IPS-18a (cell line): ENCODE measurements at regions not wholly inside any gene's neighbourhood (a gene's known extent, or its start where the extent isn't known, plus 50 kb on each side); places are given as distances from the start of the nearest gene placed in this dataset.

ENCODE experiments used
- H3K27ac ChIP-seq: one replicate; pipeline ENCODE4 v1.5.1; 2013; ENCODE audit warnings: low read length
- H3K27me3 ChIP-seq: one replicate; pipeline ENCODE4 v1.6.1; 2013; ENCODE audit warnings: mild to moderate bottlenecking, low read length; ENCODE audit not compliant: control insufficient read depth, insufficient read depth
- H3K36me3 ChIP-seq: one replicate; pipeline ENCODE4 v1.6.1; 2013; ENCODE audit warnings: low read depth, low read length; ENCODE audit not compliant: control insufficient read depth
- H3K4me1 ChIP-seq: one replicate; pipeline ENCODE4 v1.6.1; 2013; ENCODE audit warnings: low read depth, low read length; ENCODE audit not compliant: control insufficient read depth
- H3K4me3 ChIP-seq: one replicate; pipeline ENCODE4 v1.5.1; 2013; ENCODE audit warnings: low read length
- H3K9ac ChIP-seq: one replicate; pipeline ENCODE4 v1.6.1; 2013; ENCODE audit warnings: mild to moderate bottlenecking, low read length, moderate library complexity
- H3K9me3 ChIP-seq: one replicate; pipeline ENCODE4 v1.6.1; 2013; ENCODE audit warnings: low read depth, low read length; ENCODE audit not compliant: control insufficient read depth

DNA sequence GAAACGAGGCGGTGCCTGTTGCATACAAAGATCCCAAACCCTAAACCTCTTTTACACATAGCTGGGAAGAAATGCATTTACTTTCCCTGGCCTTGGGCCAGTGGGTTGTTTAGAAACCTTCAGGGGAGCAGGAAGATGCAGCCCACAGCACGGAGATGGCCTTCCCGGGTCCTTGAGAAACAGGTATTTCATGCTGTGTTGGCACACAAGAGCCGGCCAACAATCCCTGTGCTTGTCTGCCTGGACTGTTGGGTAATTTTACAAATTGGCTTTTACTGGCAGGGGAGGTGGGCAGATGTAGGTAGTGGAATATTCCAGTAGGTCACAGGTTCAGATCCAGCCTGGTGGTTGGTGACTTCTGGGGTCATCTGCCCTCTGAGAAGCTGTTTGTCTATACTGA, 148.0 kb downstream of the FOXL1 start:
- no peaks in the 10 kb centered on the region for H3K9me3 ChIP-seq
- no peaks in the 10 kb centered on the region for H3K36me3 ChIP-seq
- no peak overlapping the region for H3K4me3 ChIP-seq
- peaks cover 8% of the 10 kb centered on the region for H3K27me3 ChIP-seq
- H3K9ac ChIP-seq: no peak overlapping the region
- no peak overlapping the region for H3K27ac ChIP-seq
- no peaks in the 10 kb centered on the region for H3K4me1 ChIP-seq

DNA sequence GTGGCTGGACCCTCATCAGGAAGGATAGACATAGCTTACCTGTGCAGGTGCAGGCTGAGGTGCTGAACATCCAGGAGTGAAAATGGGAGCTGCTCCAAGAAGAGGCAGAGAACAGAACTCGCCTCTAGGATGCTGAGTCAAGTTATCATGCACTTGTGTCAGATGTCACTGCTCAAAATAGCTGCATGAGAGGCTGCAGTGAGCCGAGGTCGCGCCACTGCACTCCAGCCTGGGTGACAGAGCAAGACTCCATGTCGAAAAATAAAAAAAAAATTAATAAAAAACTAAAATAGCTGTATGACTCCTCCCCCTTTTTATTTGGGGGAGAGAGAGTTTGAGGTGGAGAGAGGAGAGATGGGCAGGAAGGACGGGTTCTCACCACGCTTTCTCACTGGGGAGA, 148.8 kb downstream of the FOXL1 start:
- Histone ChIP-seq H3K27ac (no peak overlapping the region), H3K4me3 (no peak overlapping the region), H3K9me3 (no peaks in the 10 kb centered on the region), H3K4me1 (no peaks in the 10 kb centered on the region), H3K36me3 (no peaks in the 10 kb centered on the region), H3K9ac (no peak overlapping the region), H3K27me3 (peaks cover 16% of the 10 kb centered on the region)

DNA sequence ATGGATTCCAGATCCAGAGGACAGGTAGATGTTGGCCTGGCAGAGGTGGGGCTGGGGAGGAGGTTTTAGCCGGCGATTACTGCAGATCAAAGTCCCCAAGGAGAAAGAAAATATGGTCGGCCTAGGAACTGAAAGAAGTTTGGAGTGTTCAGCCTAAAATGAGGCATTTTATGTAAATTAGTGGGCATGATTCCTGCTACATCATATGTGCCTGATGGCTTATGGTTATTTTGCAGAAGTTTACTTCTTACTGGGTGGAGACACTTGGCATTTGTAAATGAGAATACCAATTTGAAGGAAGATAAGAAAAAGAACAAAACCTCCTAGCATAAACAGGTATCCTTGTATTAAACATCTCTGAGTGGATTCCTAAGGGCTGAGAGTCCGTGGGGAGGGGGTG, 149.3 kb downstream of the FOXL1 start:
- H3K9ac ChIP-seq: no peak overlapping the region
- H3K4me1 ChIP-seq: peaks cover 2% of the 10 kb centered on the region
- peaks cover 21% of the 10 kb centered on the region for H3K27me3 ChIP-seq
- no peak overlapping the region for H3K27ac ChIP-seq
- H3K9me3 ChIP-seq: no peaks in the 10 kb centered on the region
- H3K4me3 ChIP-seq: no peak overlapping the region
- no peaks in the 10 kb centered on the region for H3K36me3 ChIP-seq

GRCh38 chr16:86729686-86730085, 151.3 kb downstream of the FOXL1 start:
- Histone ChIP-seq H3K9ac (no peak overlapping the region), H3K4me3 (no peak overlapping the region), H3K27me3 (peaks cover 37% of the 10 kb centered on the region), H3K27ac (no peak overlapping the region), H3K36me3 (no peaks in the 10 kb centered on the region), H3K9me3 (no peaks in the 10 kb centered on the region), H3K4me1 (peaks cover 22% of the 10 kb centered on the region)

- H3K4me3 ChIP-seq: no peak overlapping the region
- no peak overlapping the region for H3K27ac ChIP-seq
- peaks cover 37% of the 10 kb centered on the region for H3K27me3 ChIP-seq
- H3K4me1 ChIP-seq: peaks cover 26% of the 10 kb centered on the region
- H3K36me3 ChIP-seq: no peaks in the 10 kb centered on the region
- no peak overlapping the region for H3K9ac ChIP-seq
- no peaks in the 10 kb centered on the region for H3K9me3 ChIP-seq
These were observed 151.7 kb downstream of the FOXL1 start for GRCh38 chr16:86730086-86730485.

DNA sequence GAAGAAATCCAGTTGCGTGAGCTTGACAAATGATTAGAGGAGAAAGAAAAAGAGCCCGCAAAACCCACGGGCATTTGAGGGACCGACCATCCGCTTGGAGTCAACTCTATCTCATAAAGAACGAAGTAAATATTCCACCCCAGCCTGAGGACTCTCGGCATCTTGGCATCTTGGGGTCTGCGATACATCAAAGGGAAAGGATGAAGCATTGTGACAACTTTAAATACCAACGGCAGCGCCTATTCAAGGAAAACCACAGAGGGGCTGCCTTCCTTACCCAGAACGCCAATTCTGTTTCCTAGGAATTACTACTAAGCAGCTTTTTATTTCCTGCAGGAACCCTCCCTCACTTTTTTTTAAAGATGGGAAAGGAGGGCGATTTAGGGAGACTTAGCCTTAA, 152.2 kb downstream of the FOXL1 start:
- Histone ChIP-seq H3K9ac (no peak overlapping the region), H3K4me3 (no peak overlapping the region), H3K27ac (no peak overlapping the region), H3K4me1 (peaks cover 27% of the 10 kb centered on the region), H3K27me3 (peaks cover 37% of the 10 kb centered on the region), H3K9me3 (no peaks in the 10 kb centered on the region), H3K36me3 (no peaks in the 10 kb centered on the region)

DNA sequence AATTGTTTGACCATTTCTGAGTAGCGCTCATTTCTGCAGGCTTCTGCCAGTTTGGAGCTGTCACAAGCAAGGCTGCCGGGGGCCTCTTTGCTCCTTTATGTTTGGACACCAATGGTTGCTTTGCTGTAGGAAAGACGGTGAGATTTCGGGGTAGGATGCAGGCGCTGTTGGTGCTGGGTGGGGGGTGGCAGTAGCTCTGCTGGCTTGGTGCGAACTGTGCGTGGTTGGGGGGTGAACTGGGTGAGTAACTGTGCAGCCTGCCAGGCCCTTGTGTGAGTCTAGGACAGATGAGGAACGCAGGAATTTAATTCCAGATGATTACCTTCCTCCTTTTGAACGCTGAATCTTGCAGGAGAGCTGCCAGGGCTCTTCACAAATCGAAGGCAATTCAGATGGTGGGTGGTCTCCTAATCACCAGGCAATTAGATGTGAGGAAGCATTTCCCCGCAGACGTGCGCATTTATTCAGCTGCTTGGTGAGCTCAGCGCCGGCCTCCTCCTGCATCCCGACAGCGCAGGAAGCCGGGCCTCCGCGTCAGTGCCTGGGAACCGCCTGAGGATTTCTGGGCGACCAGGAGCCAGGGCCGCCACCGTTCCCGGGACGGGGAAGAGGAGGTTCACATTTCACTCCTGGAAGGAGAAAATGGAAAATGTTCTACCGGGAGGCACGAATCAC, 154.4 kb downstream of the FOXL1 start:
- Histone ChIP-seq H3K4me3 (peak overlapping the region; percentile 38), H3K27me3 (peaks cover 37% of the 10 kb centered on the region), H3K9ac (no peak overlapping the region), H3K27ac (no peak overlapping the region), H3K9me3 (no peaks in the 10 kb centered on the region), H3K4me1 (peaks cover 27% of the 10 kb centered on the region), H3K36me3 (no peaks in the 10 kb centered on the region)

- Histone ChIP-seq H3K36me3 (no peaks in the 10 kb centered on the region), H3K9ac (no peak overlapping the region), H3K27me3 (peaks cover 37% of the 10 kb centered on the region), H3K27ac (no peak overlapping the region), H3K4me1 (peaks cover 27% of the 10 kb centered on the region), H3K4me3 (peak overlapping the region; percentile 38), H3K9me3 (no peaks in the 10 kb centered on the region)
These were observed 155.4 kb downstream of the FOXL1 start for GRCh38 chr16:86733546-86734254.

GRCh38 chr16:86734543-86735460, 156.5 kb downstream of the FOXL1 start:
- no peak overlapping the region for H3K9ac ChIP-seq
- no peak overlapping the region for H3K4me3 ChIP-seq
- H3K27ac ChIP-seq: no peak overlapping the region
- no peaks in the 10 kb centered on the region for H3K36me3 ChIP-seq
- no peaks in the 10 kb centered on the region for H3K9me3 ChIP-seq
- peaks cover 27% of the 10 kb centered on the region for H3K4me1 ChIP-seq
- peaks cover 37% of the 10 kb centered on the region for H3K27me3 ChIP-seq

DNA sequence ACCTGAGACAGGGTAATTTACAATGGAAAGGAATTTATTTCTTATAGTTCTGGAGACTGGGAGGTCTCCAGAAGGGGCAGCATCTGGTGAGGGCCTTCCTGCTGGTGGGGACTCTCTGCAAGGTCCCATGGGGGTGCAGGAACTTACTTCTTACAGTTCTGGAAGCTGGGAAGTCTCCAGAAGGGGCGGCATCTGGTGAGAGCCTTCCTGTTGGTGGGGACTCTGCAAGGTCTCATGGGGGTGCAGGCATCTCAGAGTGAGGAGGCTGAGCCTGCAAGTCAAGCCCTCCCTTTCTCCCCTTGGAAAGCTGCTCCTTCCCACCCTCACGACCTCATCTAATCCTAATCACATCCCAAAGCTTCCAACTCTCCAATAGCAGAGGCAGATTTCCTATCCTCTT, 157.4 kb downstream of the FOXL1 start:
- H3K27ac ChIP-seq: no peak overlapping the region
- H3K9ac ChIP-seq: no peak overlapping the region
- peaks cover 27% of the 10 kb centered on the region for H3K4me1 ChIP-seq
- no peaks in the 10 kb centered on the region for H3K36me3 ChIP-seq
- peaks cover 33% of the 10 kb centered on the region for H3K27me3 ChIP-seq
- no peaks in the 10 kb centered on the region for H3K9me3 ChIP-seq
- no peak overlapping the region for H3K4me3 ChIP-seq

- peaks cover 28% of the 10 kb centered on the region for H3K27me3 ChIP-seq
- H3K4me3 ChIP-seq: no peak overlapping the region
- H3K4me1 ChIP-seq: peaks cover 31% of the 10 kb centered on the region
- no peak overlapping the region for H3K27ac ChIP-seq
- H3K9me3 ChIP-seq: no peaks in the 10 kb centered on the region
- no peak overlapping the region for H3K9ac ChIP-seq
- H3K36me3 ChIP-seq: no peaks in the 10 kb centered on the region
These were observed 158.2 kb downstream of the FOXL1 start for GRCh38 chr16:86736502-86736901.
